ENCODE measurements at regions not wholly inside any gene's neighbourhood (a gene's known extent, or its start where the extent isn't known, plus 50 kb on each side); places are given as distances from the start of the nearest gene placed in this dataset.

- Histone ChIP-seq H3K4me3 (no peak overlapping the region), H3K4me1 (peaks cover 12% of the 10 kb centered on the region), H3K9me3 (no peaks in the 10 kb centered on the region), H3K36me3 (no peaks in the 10 kb centered on the region), H3K27me3 (ENCODE audit: low read depth) (no peaks in the 10 kb centered on the region), H3K27ac (no peak overlapping the region)
- intact Hi-C loops (cut with DNase I): no loop called here
- DNase-seq (no peak), ATAC-seq (no peak)
- TF ChIP-seq, protein P1, sequence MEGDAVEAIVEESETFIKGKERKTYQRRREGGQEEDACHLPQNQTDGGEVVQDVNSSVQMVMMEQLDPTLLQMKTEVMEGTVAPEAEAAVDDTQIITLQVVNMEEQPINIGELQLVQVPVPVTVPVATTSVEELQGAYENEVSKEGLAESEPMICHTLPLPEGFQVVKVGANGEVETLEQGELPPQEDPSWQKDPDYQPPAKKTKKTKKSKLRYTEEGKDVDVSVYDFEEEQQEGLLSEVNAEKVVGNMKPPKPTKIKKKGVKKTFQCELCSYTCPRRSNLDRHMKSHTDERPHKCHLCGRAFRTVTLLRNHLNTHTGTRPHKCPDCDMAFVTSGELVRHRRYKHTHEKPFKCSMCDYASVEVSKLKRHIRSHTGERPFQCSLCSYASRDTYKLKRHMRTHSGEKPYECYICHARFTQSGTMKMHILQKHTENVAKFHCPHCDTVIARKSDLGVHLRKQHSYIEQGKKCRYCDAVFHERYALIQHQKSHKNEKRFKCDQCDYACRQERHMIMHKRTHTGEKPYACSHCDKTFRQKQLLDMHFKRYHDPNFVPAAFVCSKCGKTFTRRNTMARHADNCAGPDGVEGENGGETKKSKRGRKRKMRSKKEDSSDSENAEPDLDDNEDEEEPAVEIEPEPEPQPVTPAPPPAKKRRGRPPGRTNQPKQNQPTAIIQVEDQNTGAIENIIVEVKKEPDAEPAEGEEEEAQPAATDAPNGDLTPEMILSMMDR (IDR thresholded peaks at IDR 0.05): no peak
Measured at GRCh38 chr6:139550361-139550760, 175.9 kb upstream of the CITED2 start.

DNA sequence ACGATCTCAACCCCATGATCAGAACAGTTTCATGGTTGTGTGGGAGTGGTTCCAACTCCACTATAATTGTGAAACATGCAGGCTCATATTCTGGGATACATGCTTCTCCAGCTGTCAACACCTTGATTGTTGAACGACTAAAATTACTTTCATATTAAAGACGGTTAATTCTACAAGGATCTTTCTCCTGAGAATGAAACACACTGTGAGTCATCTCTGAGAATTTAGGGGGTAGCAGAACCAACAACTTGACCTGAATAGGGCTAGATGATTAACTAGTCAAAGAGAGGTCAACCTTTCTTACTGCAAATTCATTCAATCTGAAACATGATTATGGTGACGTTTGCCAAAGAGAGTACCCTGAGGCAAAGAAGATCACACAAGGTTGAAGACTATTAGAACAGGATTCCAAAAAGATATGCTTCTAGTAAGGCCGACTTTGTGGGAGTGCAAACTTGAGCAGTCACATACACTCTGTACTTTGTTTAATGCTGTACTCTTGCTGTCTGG is 175.2 kb upstream of the CITED2 start:
- H3K27me3 ChIP-seq (ENCODE audit: low read depth): no peaks in the 10 kb centered on the region
- H3K4me3 ChIP-seq: no peak overlapping the region
- intact Hi-C loops (cut with DNase I): no loop called here
- TF ChIP-seq, protein P1 (IDR thresholded peaks at IDR 0.05): no peak
- no peak overlapping the region for H3K27ac ChIP-seq
- no peaks in the 10 kb centered on the region for H3K36me3 ChIP-seq
- ATAC-seq (peak in 1 of 2 donors; percentile 26), DNase-seq (no peak)
- peaks cover 19% of the 10 kb centered on the region for H3K4me1 ChIP-seq
- no peaks in the 10 kb centered on the region for H3K9me3 ChIP-seq

DNA sequence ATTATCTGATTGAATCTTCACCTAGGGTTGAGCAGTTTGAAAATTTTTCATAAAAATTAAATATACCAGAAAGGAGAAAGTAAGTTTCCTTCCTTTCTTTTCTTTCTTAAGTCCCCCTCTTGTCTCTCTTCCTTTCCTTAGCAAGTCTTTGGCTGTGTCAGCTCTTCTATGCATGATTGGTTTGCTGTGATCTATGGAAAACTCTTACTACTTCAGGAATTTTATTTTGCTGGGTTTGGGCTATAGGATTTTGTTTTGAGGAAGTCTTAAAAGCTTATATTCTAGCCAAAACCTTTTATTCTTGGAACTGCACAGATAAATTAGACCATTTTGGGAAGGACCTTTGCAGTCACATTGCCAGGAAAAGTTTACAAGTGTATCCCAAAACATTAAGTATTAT is 173.4 kb upstream of the CITED2 start:
- Histone ChIP-seq H3K4me1 (peaks cover 19% of the 10 kb centered on the region), H3K36me3 (no peaks in the 10 kb centered on the region), H3K27me3 (ENCODE audit: low read depth) (no peaks in the 10 kb centered on the region), H3K9me3 (no peaks in the 10 kb centered on the region), H3K4me3 (no peak overlapping the region), H3K27ac (no peak overlapping the region)
- DNase-seq: no peak
- TF ChIP-seq, protein P1 (IDR thresholded peaks at IDR 0.05): no peak
- intact Hi-C loops (cut with DNase I): no loop called here
- no peak for ATAC-seq

DNA sequence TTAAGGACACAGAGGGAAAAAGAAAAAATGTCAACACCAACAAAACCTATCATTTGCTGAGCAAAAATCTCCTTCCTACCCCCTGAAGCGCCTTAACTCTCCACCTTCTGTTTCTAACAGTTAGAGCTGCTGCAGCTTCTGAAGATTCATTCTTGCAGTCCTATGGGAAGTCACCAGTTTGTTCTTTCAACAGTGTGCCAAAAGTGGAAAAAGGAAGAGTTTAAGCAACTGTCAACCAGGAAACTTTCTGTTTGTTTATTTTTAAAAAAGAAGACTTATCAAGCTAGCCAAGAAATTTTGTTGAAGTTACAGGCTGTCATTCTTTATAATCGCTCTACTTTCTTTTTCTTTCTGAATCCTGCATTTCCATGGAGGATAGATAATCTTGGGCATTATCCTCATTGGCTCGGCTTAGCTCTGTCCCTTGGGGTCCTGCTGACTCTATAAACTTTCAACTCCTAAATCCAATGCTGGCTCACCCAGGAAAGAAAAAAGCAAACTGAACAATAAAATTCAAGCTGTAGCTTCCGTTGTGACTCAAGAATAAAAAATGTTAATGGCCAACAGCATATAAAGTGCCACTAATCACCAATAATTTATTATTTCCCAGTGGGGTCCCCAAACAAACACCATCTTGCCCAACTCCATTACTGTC is 172.8 kb upstream of the CITED2 start:
- DNase-seq: no peak
- Histone ChIP-seq H3K4me1 (peaks cover 19% of the 10 kb centered on the region), H3K27ac (peak overlapping the region; percentile 8), H3K27me3 (ENCODE audit: low read depth) (no peaks in the 10 kb centered on the region), H3K4me3 (no peak overlapping the region), H3K36me3 (no peaks in the 10 kb centered on the region), H3K9me3 (no peaks in the 10 kb centered on the region)
- intact Hi-C loops (cut with DNase I): no loop called here
- ATAC-seq: no peak
- TF ChIP-seq, protein P1 (IDR thresholded peaks at IDR 0.05): no peak

GRCh38 chr6:139546106-139546472 is 171.6 kb upstream of the CITED2 start:
- Histone ChIP-seq H3K27ac (no peak overlapping the region), H3K9me3 (no peaks in the 10 kb centered on the region), H3K36me3 (no peaks in the 10 kb centered on the region), H3K4me1 (peaks cover 19% of the 10 kb centered on the region), H3K4me3 (no peak overlapping the region), H3K27me3 (ENCODE audit: low read depth) (no peaks in the 10 kb centered on the region)
- intact Hi-C loops (cut with DNase I): no loop called here
- DNase-seq: no peak
- TF ChIP-seq, protein P1 (IDR thresholded peaks at IDR 0.05): no peak
- ATAC-seq: no peak

Measured in lower lobe of right lung (tissue), 2 donors.